Peyer's patch (tissue), 4 donors: ENCODE measurements at regions not wholly inside any gene's neighbourhood (a gene's known extent, or its start where the extent isn't known, plus 50 kb on each side); places are given as distances from the start of the nearest gene placed in this dataset.

ENCODE experiments used
- CTCF ChIP-seq, 6 experiments: fragments of 450-650 bp in 4 of 6; fragments of 200-600 bp in 2 of 6; sonication (generic) in 1 of 6; IDR thresholded peaks; one replicate each; pipeline ENCODE4 v1.5.1; 2017 to 2019; ENCODE audit warnings: antibody characterized with exemption in 6 of 6, mild to moderate bottlenecking in 3 of 6, moderate library complexity in 1 of 6
- POLR2A ChIP-seq, 2 donors: fragments of 450-650 bp; IDR thresholded peaks; one replicate each; pipeline ENCODE4 v1.5.1; 2017; ENCODE audit warnings: antibody characterized with exemption in 2 of 2, mild to moderate bottlenecking in 2 of 2, moderate library complexity in 2 of 2

GRCh38 chr17:77473615-77474226, 333.0 kb downstream of the SEC14L1 start:
- TF ChIP-seq CTCF (IDR thresholded peaks at IDR 0.05) = no peak
- TF ChIP-seq POLR2A (IDR thresholded peaks at IDR 0.05) = no peak
